GM23338 (cell line): ENCODE measurements at regions not wholly inside any gene's neighbourhood (a gene's known extent, or its start where the extent isn't known, plus 50 kb on each side); places are given as distances from the start of the nearest gene placed in this dataset.

Source experiments
- ATAC-seq: fragments of 200-7000 bp; cut with Tn5 transposase; 3 replicates; pipeline ENCODE4 v1.9.1; 2020
- DNase-seq: peaks from one replicate; pipeline ENCODE4 v3.0.0-alpha.2; 2015; ENCODE audit warnings: low spot score
- H2AFZ ChIP-seq: fragments of 200-600 bp; sonication (generic); 2 replicates; pipeline ENCODE4 v1.8.0; 2016; ENCODE audit warnings: antibody characterized with exemption, mild to moderate bottlenecking, moderate library complexity
- H3F3A ChIP-seq: fragments of 200-600 bp; sonication (generic); replicated peaks from 2 replicates; pipeline ENCODE4 v1.8.0; 2017; ENCODE audit warnings: antibody characterized with exemption, mixed run types, low read depth
- H3K27ac ChIP-seq: fragments of 200-600 bp; sonication (generic); 2 replicates; pipeline ENCODE4 v1.6.1; 2016; ENCODE audit warnings: low read depth
- H3K27me3 ChIP-seq: fragments of 200-600 bp; sonication (generic); 2 replicates; pipeline ENCODE4 v1.8.0; 2016; ENCODE audit warnings: mild to moderate bottlenecking, mixed run types, moderate library complexity; ENCODE audit not compliant: insufficient read depth
- H3K36me3 ChIP-seq: fragments of 200-600 bp; sonication (generic); 2 replicates; pipeline ENCODE4 v1.8.0; 2016; ENCODE audit warnings: mild to moderate bottlenecking; ENCODE audit not compliant: insufficient read depth
- H3K4me1 ChIP-seq: fragments of 200-600 bp; sonication (generic); 2 replicates; pipeline ENCODE4 v1.8.0; 2016; ENCODE audit warnings: mild to moderate bottlenecking, moderate library complexity; ENCODE audit not compliant: insufficient read depth
- H3K4me2 ChIP-seq: fragments of 200-600 bp; sonication (generic); 2 replicates; pipeline ENCODE4 v1.7.1; 2017; ENCODE audit warnings: mixed run types
- H3K4me3 ChIP-seq: fragments of 200-600 bp; sonication (generic); 2 replicates; pipeline ENCODE4 v1.6.1; 2016; ENCODE audit warnings: mixed run types
- H3K79me2 ChIP-seq: fragments of 200-600 bp; sonication (generic); replicated peaks from 2 replicates; pipeline ENCODE4 v1.8.0; 2017; ENCODE audit warnings: mild to moderate bottlenecking; ENCODE audit not compliant: insufficient read depth
- H3K9me2 ChIP-seq: fragments of 200-600 bp; sonication (generic); 2 replicates; pipeline ENCODE4 v1.8.0; 2017; ENCODE audit not compliant: insufficient read depth
- H4K20me1 ChIP-seq: fragments of 200-600 bp; sonication (generic); replicated peaks from 2 replicates; pipeline ENCODE4 v1.8.0; 2017; ENCODE audit warnings: mild to moderate bottlenecking; ENCODE audit not compliant: insufficient read depth
- H3K27ac Mint-ChIP-seq: 2 replicates; pipeline ENCODE4 v1.8.0; 2020; ENCODE audit warnings: inconsistent platforms, mild to moderate bottlenecking, moderate library complexity, mixed read lengths
- H3K27me3 Mint-ChIP-seq: 3 replicates; pipeline ENCODE4 v1.8.0; 2022; ENCODE audit warnings: low read depth, mild to moderate bottlenecking, moderate library complexity, mixed read lengths, inconsistent platforms; ENCODE audit not compliant: insufficient read depth, poor library complexity
- H3K36me3 Mint-ChIP-seq: 3 replicates; pipeline ENCODE4 v1.8.0; 2021; ENCODE audit warnings: low read depth, mild to moderate bottlenecking, inconsistent platforms, moderate library complexity, mixed read lengths
- H3K4me1 Mint-ChIP-seq: 3 replicates; pipeline ENCODE4 v1.8.0; 2020; ENCODE audit warnings: mild to moderate bottlenecking, inconsistent platforms, mixed read lengths
- H3K4me3 Mint-ChIP-seq: 3 replicates; pipeline ENCODE4 v1.8.0; 2021; ENCODE audit warnings: moderate library complexity, mild to moderate bottlenecking, inconsistent platforms, mixed read lengths
- H3K9me3 Mint-ChIP-seq: 3 replicates; pipeline ENCODE4 v1.8.0; 2020; ENCODE audit warnings: moderate library complexity, mild to moderate bottlenecking, inconsistent platforms, mixed read lengths
- CREB1 ChIP-seq: fragments of 250-450 bp; sonication (Bioruptor Pico); IDR thresholded peaks from 2 replicates; pipeline ENCODE4 v1.5.0; 2020; ENCODE audit warnings: low read depth, mild to moderate bottlenecking, moderate library complexity
- CTCF ChIP-seq, 2 experiments: fragments of 200-600 bp in 1 of 2; sonication (generic) in 1 of 2; conservative IDR thresholded peaks; 2 replicates each; pipeline versions ENCODE4 v1.5.1 to v1.6.1; 2016 to 2017; ENCODE audit warnings: antibody characterized with exemption in 2 of 2, low read depth in 2 of 2, mild to moderate bottlenecking in 2 of 2, moderate library complexity in 1 of 2
- ETS1 ChIP-seq: IDR thresholded peaks from 2 replicates; pipeline ENCODE4 v1.6.1; 2016; ENCODE audit warnings: antibody characterized with exemption
- EZH2phosphoT487 ChIP-seq: fragments of 200-600 bp; sonication (generic); IDR thresholded peaks from one replicate; pipeline ENCODE4 v1.8.1; 2018; ENCODE audit warnings: antibody characterized with exemption; ENCODE audit not compliant: unreplicated experiment
- JUNB ChIP-seq: IDR thresholded peaks from one replicate; pipeline ENCODE4 v1.6.1; 2016; ENCODE audit warnings: antibody characterized with exemption; ENCODE audit not compliant: unreplicated experiment
- NANOG ChIP-seq: IDR thresholded peaks from 2 replicates; pipeline ENCODE4 v1.6.1; 2016; ENCODE audit warnings: antibody characterized with exemption, borderline replicate concordance
- REST ChIP-seq: IDR thresholded peaks from one replicate; pipeline ENCODE4 v1.6.1; 2018; ENCODE audit warnings: antibody characterized with exemption; ENCODE audit not compliant: unreplicated experiment
- STAT1 ChIP-seq: IDR thresholded peaks from one replicate; pipeline ENCODE4 v1.6.1; 2016; ENCODE audit warnings: antibody characterized with exemption; ENCODE audit not compliant: unreplicated experiment
- ZNF114 ChIP-seq: fragments of 250-450 bp; sonication (Bioruptor Pico); IDR thresholded peaks from 2 replicates; pipeline ENCODE4 v1.5.0; 2020; ENCODE audit warnings: mild to moderate bottlenecking, moderate library complexity
- ZNF462 ChIP-seq: fragments of 250-450 bp; sonication (Bioruptor Pico); IDR thresholded peaks from 2 replicates; pipeline ENCODE4 v1.5.0; 2020; ENCODE audit warnings: mild to moderate bottlenecking, moderate library complexity

GRCh38 chr18:29465526-29465925 is 1288.6 kb upstream of the CDH2 start:
- H4K20me1 ChIP-seq: no peaks in the 10 kb centered on the region
- Mint-ChIP-seq H3K36me3 (no peaks in the 10 kb centered on the region), H3K4me1 (no peaks in the 10 kb centered on the region; the same call in 2 of the 3 replicates), H3K4me3 (no peak overlapping the region), H3K27ac (no peak overlapping the region), H3K9me3 (no peaks in the 10 kb centered on the region), H3K27me3 (no peaks in the 10 kb centered on the region)
- no peak overlapping the region for H3K4me3 ChIP-seq
- DNase-seq: no peak
- no peak for TF ChIP-seq CTCF (conservative IDR thresholded peaks at IDR 0.05; ENCODE audit: low read depth in 2 of 2)
- no peak overlapping the region for H3K4me2 ChIP-seq
- ATAC-seq: no peak
- H2AFZ ChIP-seq: no peak overlapping the region
- H3F3A ChIP-seq: no peaks in the 10 kb centered on the region
- H3K9me2 ChIP-seq: no peaks in the 10 kb centered on the region
- H3K27ac ChIP-seq: no peak overlapping the region
- H3K79me2 ChIP-seq: no peaks in the 10 kb centered on the region
- no peaks in the 10 kb centered on the region for H3K27me3 ChIP-seq
- H3K4me1 ChIP-seq: no peaks in the 10 kb centered on the region
- H3K36me3 ChIP-seq: no peaks in the 10 kb centered on the region

- H3K4me3 Mint-ChIP-seq: no peak overlapping the region
- H3K4me1 ChIP-seq: no peaks in the 10 kb centered on the region
- H3K36me3 ChIP-seq: no peaks in the 10 kb centered on the region
- ATAC-seq: no peak
- no peaks in the 10 kb centered on the region for H3K36me3 Mint-ChIP-seq
- no peaks in the 10 kb centered on the region for H3K27me3 ChIP-seq
- no peak overlapping the region for H3K27ac ChIP-seq
- H3K9me3 Mint-ChIP-seq: no peaks in the 10 kb centered on the region
- H3K27ac Mint-ChIP-seq: no peak overlapping the region
- H3K9me2 ChIP-seq: no peaks in the 10 kb centered on the region
- no peaks in the 10 kb centered on the region for H3F3A ChIP-seq
- DNase-seq: no peak
- no peak for TF ChIP-seq NANOG
- no peak for TF ChIP-seq CREB1 (CRISPR knock-in tag)
- TF ChIP-seq REST: no peak
- no peak for TF ChIP-seq STAT1
- no peak for TF ChIP-seq JUNB
- no peak for TF ChIP-seq ZNF114
- TF ChIP-seq ZNF462 (CRISPR knock-in tag): no peak
- no peak for TF ChIP-seq ETS1
- no peak for TF ChIP-seq EZH2phosphoT487
- H2AFZ ChIP-seq: no peak overlapping the region
- no peaks in the 10 kb centered on the region for H4K20me1 ChIP-seq
- H3K4me1 Mint-ChIP-seq: no peaks in the 10 kb centered on the region; the same call in 2 of the 3 replicates
- H3K79me2 ChIP-seq: no peaks in the 10 kb centered on the region
- no peaks in the 10 kb centered on the region for H3K27me3 Mint-ChIP-seq
- no peak overlapping the region for H3K4me2 ChIP-seq
- no peak overlapping the region for H3K4me3 ChIP-seq
These were observed 1283.0 kb upstream of the CDH2 start for GRCh38 chr18:29459972-29460371.
